GM04504 (cell line): ENCODE measurements at regions not wholly inside any gene's neighbourhood (a gene's known extent, or its start where the extent isn't known, plus 50 kb on each side); places are given as distances from the start of the nearest gene placed in this dataset.
"Not testable (repeated sequence)": the region's sequence is repeated elsewhere in the genome, so short reads cannot be mapped to it uniquely, and the experiment has no call there.

Experiments
- DNase-seq: peaks from one replicate; pipeline ENCODE4 v3.0.0-alpha.2; 2012; ENCODE audit warnings: low read depth

- no peak for DNase-seq
Observed at GRCh38 chr12:9367828-9368227, 159.6 kb upstream of the PZP start.

- DNase-seq = no peak
Observed at GRCh38 chr12:9367201-9367600, 159.0 kb upstream of the PZP start.

GRCh38 chr12:9365296-9365695 is 157.1 kb upstream of the PZP start:
- no peak for DNase-seq

- no peak for DNase-seq
Observed at GRCh38 chr12:9364224-9365176, 156.3 kb upstream of the PZP start.

- no peak for DNase-seq
Observed at GRCh38 chr12:9363145-9363544, 154.9 kb upstream of the PZP start.

GRCh38 chr12:9361879-9362326 is 153.7 kb upstream of the PZP start:
- no peak for DNase-seq

- DNase-seq = not testable (repeated sequence)
Observed at GRCh38 chr12:9354009-9354754, 146.0 kb upstream of the PZP start.

GRCh38 chr12:9351136-9351535 is 142.9 kb upstream of the PZP start:
- DNase-seq = no peak

GRCh38 chr12:9349888-9350885 is 142.0 kb upstream of the PZP start:
- no peak for DNase-seq

- DNase-seq = no peak
Observed at GRCh38 chr12:9348906-9349518, 140.8 kb upstream of the PZP start.

GRCh38 chr12:9347328-9348127 is 139.3 kb upstream of the PZP start:
- DNase-seq = no peak

- no peak for DNase-seq
Observed at GRCh38 chr12:9346866-9347327, 138.7 kb upstream of the PZP start.

GRCh38 chr12:9345171-9345570 is 137.0 kb upstream of the PZP start:
- DNase-seq = no peak

- no peak for DNase-seq
Observed at GRCh38 chr12:9344541-9344940, 136.3 kb upstream of the PZP start.

GRCh38 chr12:9343731-9344130 is 135.5 kb upstream of the PZP start:
- no peak for DNase-seq

- no peak for DNase-seq
Observed at GRCh38 chr12:9342614-9343353, 134.6 kb upstream of the PZP start.

GRCh38 chr12:9341260-9341585 is 133.0 kb upstream of the PZP start:
- no peak for DNase-seq

- DNase-seq = no peak
Observed at GRCh38 chr12:9340422-9341259, 132.4 kb upstream of the PZP start.

- DNase-seq = no peak
Observed at GRCh38 chr12:9337656-9338055, 129.5 kb upstream of the PZP start.
